Caco-2 (cell line): ENCODE measurements at regions not wholly inside any gene's neighbourhood (a gene's known extent, or its start where the extent isn't known, plus 50 kb on each side); places are given as distances from the start of the nearest gene placed in this dataset.

Experiments
- BruUV-seq: library from RNA; stranded (reverse); fragments of 400-500 nt; replicated peaks from 2 replicates; lab custom pipeline; 2021; lab: Mats Ljungman, UMichigan
- CTCF ChIA-PET: fragments of 300-600 bp; sonication (Branson Sonifier 250); formaldehyde crosslinking; loops from one replicate; lab custom pipeline; 2022; ENCODE audit warnings: antibody characterized with exemption; lab: Charles Lee
- POLR2A ChIA-PET: fragments of 300-600 bp; sonication (Branson Sonifier 250); formaldehyde crosslinking; loops from one replicate; lab custom pipeline; 2022; ENCODE audit warnings: antibody characterized with exemption; lab: Charles Lee
- DNase-seq, 2 experiments: peaks; one replicate each; pipeline versions ENCODE4 v3.0.0 to v3.0.0-alpha.2; 2020 to 2022
- H3K27me3 ChIP-seq: replicated peaks from 2 replicates; pipeline ENCODE4 v1.6.0; 2011; ENCODE audit warnings: low read length; ENCODE audit not compliant: control insufficient read depth, insufficient read depth
- H3K36me3 ChIP-seq: 2 replicates; pipeline ENCODE4 v1.5.1; 2011; ENCODE audit warnings: low read length; ENCODE audit not compliant: control insufficient read depth, insufficient read depth
- H3K4me1 ChIP-seq: fragments of 250-450 bp; sonication (Bioruptor Pico); 2 replicates; pipeline ENCODE4 v1.5.1; 2020; ENCODE audit warnings: mild to moderate bottlenecking
- H3K4me3 ChIP-seq: 2 replicates; pipeline ENCODE4 v1.5.1; 2011; ENCODE audit warnings: low read depth, mild to moderate bottlenecking, control low read depth, low read length
- H3K9me3 ChIP-seq: fragments of 250-450 bp; sonication (Bioruptor Pico); 2 replicates; pipeline ENCODE4 v1.5.1; 2020; ENCODE audit warnings: mild to moderate bottlenecking, moderate library complexity
- H3K27ac Mint-ChIP-seq: one replicate; pipeline ENCODE4 v1.8.0; 2022; ENCODE audit warnings: mixed read lengths; ENCODE audit not compliant: unreplicated experiment
- H3K27me3 Mint-ChIP-seq: one replicate; pipeline ENCODE4 v1.8.0; 2022; ENCODE audit warnings: mixed read lengths; ENCODE audit not compliant: insufficient read depth, unreplicated experiment
- H3K36me3 Mint-ChIP-seq: one replicate; pipeline ENCODE4 v1.8.0; 2022; ENCODE audit warnings: mild to moderate bottlenecking, mixed read lengths; ENCODE audit not compliant: insufficient read depth, unreplicated experiment
- H3K4me1 Mint-ChIP-seq: one replicate; pipeline ENCODE4 v1.8.0; 2022; ENCODE audit warnings: low read depth, mixed read lengths; ENCODE audit not compliant: unreplicated experiment
- H3K4me3 Mint-ChIP-seq: one replicate; pipeline ENCODE4 v1.8.0; 2022; ENCODE audit warnings: mild to moderate bottlenecking, moderate library complexity, mixed read lengths; ENCODE audit not compliant: unreplicated experiment
- H3K9me3 Mint-ChIP-seq: one replicate; pipeline ENCODE4 v1.8.0; 2022; ENCODE audit warnings: mixed read lengths; ENCODE audit not compliant: unreplicated experiment
- intact Hi-C: fragments of 100-400 bp; cut with micrococcal nuclease; formaldehyde crosslinking; loops from one replicate; pipeline ENCODE4 v1.10.0; 2022; ENCODE audit not compliant: unreplicated experiment
- TF ChIP-seq, protein P1 (sequence below), 2 experiments: fragments of 200-600 bp in 1 of 2; IDR thresholded peaks; 1 replicate in 1 of 2; 2 replicates in 1 of 2; pipeline versions ENCODE4 v1.5.1 to v1.8.0; 2011 to 2022; ENCODE audit warnings: antibody characterized with exemption in 1 of 2, control low read depth in 1 of 2, inconsistent platforms in 1 of 2, low read depth in 1 of 2, low read length in 1 of 2, mild to moderate bottlenecking in 1 of 2, moderate library complexity in 1 of 2; ENCODE audit not compliant: insufficient read depth in 1 of 2, severe bottlenecking in 1 of 2, unreplicated experiment in 1 of 2

GRCh38 chr11:111099028-111099713 is 146.4 kb upstream of the POU2AF2 start:
- Mint-ChIP-seq H3K27me3 (peaks cover 11% of the 10 kb centered on the region), H3K27ac (no peak overlapping the region), H3K36me3 (no peaks in the 10 kb centered on the region), H3K9me3 (no peaks in the 10 kb centered on the region), H3K4me1 (no peaks in the 10 kb centered on the region), H3K4me3 (no peak overlapping the region)
- Histone ChIP-seq H3K36me3 (no peaks in the 10 kb centered on the region), H3K9me3 (no peaks in the 10 kb centered on the region; the same call in none of the 2 replicates), H3K4me3 (no peak overlapping the region), H3K27me3 (no peaks in the 10 kb centered on the region), H3K4me1 (no peaks in the 10 kb centered on the region)
- TF ChIP-seq, protein P1, sequence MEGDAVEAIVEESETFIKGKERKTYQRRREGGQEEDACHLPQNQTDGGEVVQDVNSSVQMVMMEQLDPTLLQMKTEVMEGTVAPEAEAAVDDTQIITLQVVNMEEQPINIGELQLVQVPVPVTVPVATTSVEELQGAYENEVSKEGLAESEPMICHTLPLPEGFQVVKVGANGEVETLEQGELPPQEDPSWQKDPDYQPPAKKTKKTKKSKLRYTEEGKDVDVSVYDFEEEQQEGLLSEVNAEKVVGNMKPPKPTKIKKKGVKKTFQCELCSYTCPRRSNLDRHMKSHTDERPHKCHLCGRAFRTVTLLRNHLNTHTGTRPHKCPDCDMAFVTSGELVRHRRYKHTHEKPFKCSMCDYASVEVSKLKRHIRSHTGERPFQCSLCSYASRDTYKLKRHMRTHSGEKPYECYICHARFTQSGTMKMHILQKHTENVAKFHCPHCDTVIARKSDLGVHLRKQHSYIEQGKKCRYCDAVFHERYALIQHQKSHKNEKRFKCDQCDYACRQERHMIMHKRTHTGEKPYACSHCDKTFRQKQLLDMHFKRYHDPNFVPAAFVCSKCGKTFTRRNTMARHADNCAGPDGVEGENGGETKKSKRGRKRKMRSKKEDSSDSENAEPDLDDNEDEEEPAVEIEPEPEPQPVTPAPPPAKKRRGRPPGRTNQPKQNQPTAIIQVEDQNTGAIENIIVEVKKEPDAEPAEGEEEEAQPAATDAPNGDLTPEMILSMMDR (IDR thresholded peaks at IDR 0.05; ENCODE audit: insufficient read depth in 1 of 2, low read depth in 1 of 2, low read length in 1 of 2, severe bottlenecking in 1 of 2, unreplicated experiment in 1 of 2), result no peak
- ChIA-PET POLR2A (no interaction called here), CTCF (interaction anchor here (0.6 kb wide), 1 partner anchor 922 kb away, joined by 3 read pairs; no protein-coding TSS in a partner anchor)
- no peak for DNase-seq
- no TSS peak for BruUV-seq
- intact Hi-C loops, result loop anchor here (5.0 kb wide), 1 partner anchor 348 kb away; no protein-coding TSS in a partner anchor

- Histone ChIP-seq H3K9me3 (no peaks in the 10 kb centered on the region; the same call in none of the 2 replicates), H3K4me3 (no peak overlapping the region), H3K36me3 (no peaks in the 10 kb centered on the region), H3K27me3 (no peaks in the 10 kb centered on the region), H3K4me1 (no peaks in the 10 kb centered on the region)
- H3K27me3 Mint-ChIP-seq, result peaks cover 7% of the 10 kb centered on the region
- no peak overlapping the region for H3K4me3 Mint-ChIP-seq
- ChIA-PET CTCF (no interaction called here), POLR2A (no interaction called here)
- TF ChIP-seq, protein P1 (IDR thresholded peaks at IDR 0.05; ENCODE audit: insufficient read depth in 1 of 2, low read depth in 1 of 2, low read length in 1 of 2, severe bottlenecking in 1 of 2, unreplicated experiment in 1 of 2), result no peak
- H3K4me1 Mint-ChIP-seq, result no peaks in the 10 kb centered on the region
- no TSS peak for BruUV-seq
- H3K36me3 Mint-ChIP-seq, result no peaks in the 10 kb centered on the region
- intact Hi-C loops, result loop anchor here (5.0 kb wide), 1 partner anchor 349 kb away; no protein-coding TSS in a partner anchor
- no peak overlapping the region for H3K27ac Mint-ChIP-seq
- DNase-seq, result no peak
- H3K9me3 Mint-ChIP-seq, result no peaks in the 10 kb centered on the region
These were observed 147.4 kb upstream of the POU2AF2 start for GRCh38 chr11:111098091-111098490.

- DNase-seq, result peak; percentile 76 to 83
- TF ChIP-seq, protein P1 (IDR thresholded peaks at IDR 0.05; ENCODE audit: insufficient read depth in 1 of 2, low read depth in 1 of 2, low read length in 1 of 2, severe bottlenecking in 1 of 2, unreplicated experiment in 1 of 2), result no peak
- intact Hi-C loops, result loop anchor here (5.0 kb wide), 1 partner anchor 350 kb away; no protein-coding TSS in a partner anchor
- Histone ChIP-seq H3K4me1 (no peaks in the 10 kb centered on the region), H3K9me3 (no peaks in the 10 kb centered on the region; the same call in none of the 2 replicates), H3K36me3 (no peaks in the 10 kb centered on the region), H3K27me3 (no peaks in the 10 kb centered on the region), H3K4me3 (peak overlapping the region; percentile 35)
- ChIA-PET CTCF (no interaction called here), POLR2A (no interaction called here)
- H3K27me3 Mint-ChIP-seq, result peaks cover 6% of the 10 kb centered on the region
- BruUV-seq, result no TSS peak
- H3K4me1 Mint-ChIP-seq, result no peaks in the 10 kb centered on the region
- no peak overlapping the region for H3K27ac Mint-ChIP-seq
- H3K36me3 Mint-ChIP-seq, result no peaks in the 10 kb centered on the region
- H3K9me3 Mint-ChIP-seq, result no peaks in the 10 kb centered on the region
- H3K4me3 Mint-ChIP-seq, result peak overlapping the region; percentile 68
These were observed 148.3 kb upstream of the POU2AF2 start for GRCh38 chr11:111097191-111097590.
